Activated T-cell treated with anti-CD3 and anti-CD28 coated beads, Interleukin-2, amount 50 U/mL, for 4 hours (primary cell): ENCODE measurements at regions not wholly inside any gene's neighbourhood (a gene's known extent, or its start where the extent isn't known, plus 50 kb on each side); places are given as distances from the start of the nearest gene placed in this dataset.

Source experiments
- ATAC-seq, 2 donors: fragments of 200-7000 bp; cut with Tn5 transposase; one replicate each; pipeline ENCODE4 v1.10.0; 2021
- DNase-seq: peaks from one replicate; pipeline ENCODE4 v3.0.0-alpha.2; 2020
- H3K27me3 Mint-ChIP-seq: one replicate; pipeline ENCODE4 v1.8.0; 2021; ENCODE audit warnings: low read depth, mixed read lengths
- H3K36me3 Mint-ChIP-seq: one replicate; pipeline ENCODE4 v1.8.0; 2022; ENCODE audit warnings: mixed read lengths; ENCODE audit not compliant: insufficient read depth
- H3K4me1 Mint-ChIP-seq: one replicate; pipeline ENCODE4 v1.8.0; 2021; ENCODE audit warnings: low read depth, mixed read lengths
- H3K4me3 Mint-ChIP-seq: one replicate; pipeline ENCODE4 v1.8.0; 2021; ENCODE audit warnings: mild to moderate bottlenecking, moderate library complexity, mixed read lengths
- H3K9me3 Mint-ChIP-seq: one replicate; pipeline ENCODE4 v1.8.0; 2021; ENCODE audit warnings: mixed read lengths

GRCh38 chr11:42047637-42048555 lies 588.4 kb upstream of the LRRC4C start:
- Mint-ChIP-seq H3K4me1 (no peaks in the 10 kb centered on the region), H3K4me3 (no peak overlapping the region), H3K36me3 (no peaks in the 10 kb centered on the region), H3K27me3 (no peaks in the 10 kb centered on the region), H3K9me3 (peaks cover 14% of the 10 kb centered on the region)
- no peak for DNase-seq
- no peak for ATAC-seq

GRCh38 chr11:42049186-42049585 lies 589.7 kb upstream of the LRRC4C start:
- Mint-ChIP-seq H3K4me3 (no peak overlapping the region), H3K4me1 (no peaks in the 10 kb centered on the region), H3K27me3 (no peaks in the 10 kb centered on the region), H3K9me3 (peaks cover 16% of the 10 kb centered on the region), H3K36me3 (no peaks in the 10 kb centered on the region)
- ATAC-seq (no peak), DNase-seq (no peak)

DNA sequence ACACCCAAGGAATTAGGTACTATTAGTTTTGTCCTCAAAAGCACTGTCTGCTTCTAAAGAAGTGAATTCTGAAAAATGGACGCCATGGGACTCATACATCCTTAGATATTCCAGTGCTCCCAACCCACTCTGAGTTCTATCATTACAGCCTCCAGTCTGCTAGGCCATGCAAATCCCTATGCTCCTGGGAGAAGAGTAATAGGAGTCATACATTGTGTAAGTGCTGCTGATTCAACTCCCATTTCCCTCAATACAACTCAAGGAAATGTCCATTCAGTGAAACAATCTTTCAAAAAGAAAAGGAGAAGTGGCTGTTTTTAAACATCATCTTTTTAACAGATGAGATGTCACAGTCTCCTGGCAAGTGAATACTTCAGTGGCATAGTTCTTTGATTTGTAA lies 590.2 kb upstream of the LRRC4C start:
- no peak for DNase-seq
- Mint-ChIP-seq H3K27me3 (no peaks in the 10 kb centered on the region), H3K4me1 (no peaks in the 10 kb centered on the region), H3K36me3 (no peaks in the 10 kb centered on the region), H3K4me3 (no peak overlapping the region), H3K9me3 (peaks cover 16% of the 10 kb centered on the region)
- no peak for ATAC-seq

DNA sequence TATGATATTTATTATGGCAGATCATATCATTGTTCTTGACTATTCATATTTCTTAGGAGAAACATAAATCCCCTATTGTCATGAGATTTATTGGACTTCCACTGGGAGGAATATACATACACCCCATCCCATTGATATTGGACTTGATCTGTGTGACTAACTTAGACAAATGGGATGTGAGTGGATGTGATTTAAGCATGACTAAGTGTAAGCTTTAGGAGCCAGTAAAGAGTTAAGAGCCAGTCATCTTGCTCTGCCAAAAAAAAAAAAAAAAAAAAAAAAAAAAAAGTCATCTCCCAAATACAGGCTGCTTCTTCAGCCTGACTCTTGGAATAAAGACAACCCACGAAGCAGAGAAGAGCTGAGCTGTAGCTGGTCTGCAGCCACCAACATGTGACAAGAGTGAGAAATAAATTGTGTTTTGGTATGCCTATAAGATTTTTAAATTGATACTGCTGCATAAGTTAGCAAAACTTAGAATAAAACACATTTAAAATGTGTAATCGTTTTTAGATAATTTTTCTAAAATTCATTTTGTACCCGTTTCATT lies 595.0 kb upstream of the LRRC4C start:
- Mint-ChIP-seq H3K27me3 (no peaks in the 10 kb centered on the region), H3K4me3 (no peak overlapping the region), H3K36me3 (no peaks in the 10 kb centered on the region), H3K4me1 (no peaks in the 10 kb centered on the region), H3K9me3 (peaks cover 22% of the 10 kb centered on the region)
- no peak for DNase-seq
- ATAC-seq: no peak

DNA sequence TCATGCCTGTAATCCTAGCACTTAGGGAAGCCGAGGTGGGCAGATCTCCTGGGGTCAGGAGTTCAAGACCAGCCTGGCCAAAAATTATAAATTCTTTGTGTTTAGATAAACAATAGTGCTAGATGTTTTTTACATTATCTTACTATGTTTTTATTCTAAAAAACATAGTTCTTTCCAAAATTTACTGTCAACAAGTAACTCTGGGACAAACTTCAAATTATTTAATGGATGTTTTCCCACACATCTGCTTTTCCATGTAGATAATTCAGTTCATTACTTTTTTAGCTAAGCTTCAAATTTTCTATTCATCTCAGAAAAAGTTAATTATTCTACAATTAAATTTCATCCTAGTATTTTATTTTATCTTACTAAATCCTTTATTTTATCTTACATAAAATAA lies 596.2 kb upstream of the LRRC4C start:
- no peak for ATAC-seq
- peaks cover 22% of the 10 kb centered on the region for H3K9me3 Mint-ChIP-seq
- no peak overlapping the region for H3K4me3 Mint-ChIP-seq
- H3K36me3 Mint-ChIP-seq: no peaks in the 10 kb centered on the region
- H3K27me3 Mint-ChIP-seq: no peaks in the 10 kb centered on the region
- no peak for DNase-seq
- H3K4me1 Mint-ChIP-seq: no peaks in the 10 kb centered on the region

DNA sequence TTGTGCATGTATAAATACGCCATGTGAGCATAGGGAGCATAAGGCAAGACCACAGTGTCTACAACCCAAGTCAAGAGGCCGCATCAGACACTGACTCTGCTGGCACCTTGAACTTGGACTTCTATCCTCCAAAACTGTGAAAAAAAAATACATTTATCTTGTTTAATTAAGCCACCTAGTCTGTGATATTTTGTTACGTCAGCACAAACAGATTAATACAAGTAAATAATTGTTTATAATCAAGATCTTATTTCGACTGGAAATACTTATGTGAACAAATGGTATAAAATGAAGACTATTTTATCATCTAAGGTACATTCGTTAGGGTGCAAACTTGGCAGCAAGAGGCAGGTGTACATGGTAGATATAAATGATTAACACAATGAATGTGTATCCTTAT lies 599.3 kb upstream of the LRRC4C start:
- Mint-ChIP-seq H3K27me3 (no peaks in the 10 kb centered on the region), H3K4me3 (no peak overlapping the region), H3K4me1 (no peaks in the 10 kb centered on the region), H3K36me3 (no peaks in the 10 kb centered on the region), H3K9me3 (peaks cover 10% of the 10 kb centered on the region)
- DNase-seq: no peak
- ATAC-seq: no peak

DNA sequence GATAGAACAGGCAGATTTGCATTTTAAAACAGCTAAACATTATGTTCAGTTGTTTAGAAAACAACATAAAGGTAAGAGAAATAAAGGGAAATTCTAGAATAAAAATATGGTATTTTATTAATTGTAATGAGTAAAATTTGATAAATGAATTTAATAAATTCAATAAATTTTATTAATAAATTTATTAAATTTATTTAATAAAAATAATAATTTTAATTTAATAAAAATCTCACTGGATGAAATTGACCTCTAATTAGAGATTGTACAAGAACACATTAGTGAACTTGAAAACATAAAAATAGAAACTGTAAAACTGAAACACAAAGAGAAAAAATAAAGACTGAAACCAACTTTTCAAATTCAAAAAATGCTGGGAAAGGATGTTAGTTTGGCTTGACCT lies 605.7 kb upstream of the LRRC4C start:
- Mint-ChIP-seq H3K4me3 (no peak overlapping the region), H3K36me3 (no peaks in the 10 kb centered on the region), H3K4me1 (no peaks in the 10 kb centered on the region), H3K27me3 (no peaks in the 10 kb centered on the region), H3K9me3 (peaks cover 34% of the 10 kb centered on the region)
- no peak for ATAC-seq
- DNase-seq: no peak

GRCh38 chr11:42066113-42066512 lies 606.7 kb upstream of the LRRC4C start:
- no peaks in the 10 kb centered on the region for H3K27me3 Mint-ChIP-seq

GRCh38 chr11:42074306-42074705 lies 614.9 kb upstream of the LRRC4C start:
- H3K4me3 Mint-ChIP-seq: no peak overlapping the region
- no peaks in the 10 kb centered on the region for H3K4me1 Mint-ChIP-seq
- DNase-seq (no peak), ATAC-seq (no peak)
- H3K27me3 Mint-ChIP-seq: no peaks in the 10 kb centered on the region
- peaks cover 10% of the 10 kb centered on the region for H3K9me3 Mint-ChIP-seq
- H3K36me3 Mint-ChIP-seq: no peaks in the 10 kb centered on the region

More at GRCh38 chr11:42066113-42066512, 606.7 kb upstream of the LRRC4C start:
- no peak for DNase-seq
- H3K4me1 Mint-ChIP-seq: no peaks in the 10 kb centered on the region
- H3K4me3 Mint-ChIP-seq: no peak overlapping the region
- H3K36me3 Mint-ChIP-seq: no peaks in the 10 kb centered on the region
- peaks cover 34% of the 10 kb centered on the region for H3K9me3 Mint-ChIP-seq
- ATAC-seq: no peak

GRCh38 chr11:42075180-42075579 lies 615.7 kb upstream of the LRRC4C start:
- H3K9me3 Mint-ChIP-seq: peaks cover 6% of the 10 kb centered on the region
- ATAC-seq (no peak), DNase-seq (no peak)
- H3K4me1 Mint-ChIP-seq: no peaks in the 10 kb centered on the region
- H3K4me3 Mint-ChIP-seq: no peak overlapping the region
- H3K36me3 Mint-ChIP-seq: no peaks in the 10 kb centered on the region
- no peaks in the 10 kb centered on the region for H3K27me3 Mint-ChIP-seq

DNA sequence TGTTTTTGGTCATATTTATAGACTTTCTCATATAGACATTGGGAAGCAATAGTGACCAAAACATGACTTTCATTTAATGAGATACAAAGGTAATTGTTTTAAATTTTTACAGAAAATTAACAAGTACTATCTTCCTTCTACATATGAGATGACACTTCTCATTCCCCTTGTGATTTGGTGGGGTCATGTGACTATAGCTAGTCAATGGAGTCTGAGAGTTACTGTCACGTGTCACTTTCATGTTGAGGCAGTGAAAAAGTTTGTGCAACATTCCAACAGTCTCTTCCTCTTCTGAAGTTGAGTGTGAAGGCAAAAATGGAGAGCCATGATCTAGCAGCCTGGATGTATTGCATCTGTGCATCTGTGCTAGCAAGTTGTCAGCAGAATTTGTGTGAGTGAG lies 618.3 kb upstream of the LRRC4C start:
- Mint-ChIP-seq H3K4me1 (no peaks in the 10 kb centered on the region), H3K9me3 (peaks cover 4% of the 10 kb centered on the region), H3K4me3 (no peak overlapping the region), H3K27me3 (no peaks in the 10 kb centered on the region), H3K36me3 (no peaks in the 10 kb centered on the region)
- no peak for DNase-seq
- ATAC-seq: no peak

DNA sequence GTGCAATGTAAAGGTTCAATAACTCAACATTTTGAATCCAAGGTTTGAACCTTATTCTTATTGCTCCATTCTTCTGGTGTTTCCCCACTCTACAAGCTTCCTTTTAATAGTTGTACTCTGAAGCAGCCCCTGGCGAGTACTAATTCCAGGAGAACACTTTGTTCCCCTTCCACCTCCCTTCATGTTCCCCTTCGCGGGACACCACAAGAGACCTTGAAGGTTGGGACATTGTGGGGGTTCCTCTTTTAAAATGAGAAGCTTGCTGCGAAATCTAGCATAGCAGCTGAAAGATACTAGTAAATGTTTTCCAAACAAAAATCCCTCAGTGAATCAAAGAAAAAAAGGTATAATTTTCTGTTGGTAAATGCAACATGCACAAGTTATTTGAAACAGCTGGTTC lies 626.3 kb upstream of the LRRC4C start:
- H3K4me1 Mint-ChIP-seq: no peaks in the 10 kb centered on the region
- no peaks in the 10 kb centered on the region for H3K27me3 Mint-ChIP-seq
- ATAC-seq: no peak
- peaks cover 17% of the 10 kb centered on the region for H3K9me3 Mint-ChIP-seq
- no peak overlapping the region for H3K4me3 Mint-ChIP-seq
- no peak for DNase-seq
- H3K36me3 Mint-ChIP-seq: no peaks in the 10 kb centered on the region

DNA sequence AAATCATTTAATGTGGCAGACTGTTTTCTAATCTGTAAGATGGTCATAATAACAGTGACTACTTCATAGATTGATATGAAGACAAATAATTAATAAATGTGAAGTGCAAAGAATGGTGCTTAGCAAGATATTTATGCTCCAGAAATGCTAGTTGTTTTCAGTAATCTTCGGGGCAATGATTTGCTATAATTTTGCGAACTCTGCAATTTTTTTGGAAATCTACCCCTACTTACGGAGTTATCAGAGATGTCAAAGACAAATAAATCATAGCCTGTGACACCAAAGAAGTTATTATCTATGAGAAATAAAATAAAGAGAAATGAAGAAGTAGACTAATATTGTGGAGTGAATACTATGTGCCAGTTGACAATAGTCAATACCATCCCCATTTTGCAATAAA lies 634.1 kb upstream of the LRRC4C start:
- Mint-ChIP-seq H3K4me3 (no peak overlapping the region), H3K27me3 (no peaks in the 10 kb centered on the region), H3K4me1 (no peaks in the 10 kb centered on the region), H3K36me3 (no peaks in the 10 kb centered on the region), H3K9me3 (peaks cover 10% of the 10 kb centered on the region)
- no peak for DNase-seq
- no peak for ATAC-seq

GRCh38 chr11:42098075-42098474 lies 638.6 kb upstream of the LRRC4C start:
- no peak for ATAC-seq
- no peak overlapping the region for H3K4me3 Mint-ChIP-seq
- DNase-seq: no peak
- H3K9me3 Mint-ChIP-seq: peaks cover 7% of the 10 kb centered on the region
- H3K27me3 Mint-ChIP-seq: no peaks in the 10 kb centered on the region
- no peaks in the 10 kb centered on the region for H3K4me1 Mint-ChIP-seq
- H3K36me3 Mint-ChIP-seq: no peaks in the 10 kb centered on the region

DNA sequence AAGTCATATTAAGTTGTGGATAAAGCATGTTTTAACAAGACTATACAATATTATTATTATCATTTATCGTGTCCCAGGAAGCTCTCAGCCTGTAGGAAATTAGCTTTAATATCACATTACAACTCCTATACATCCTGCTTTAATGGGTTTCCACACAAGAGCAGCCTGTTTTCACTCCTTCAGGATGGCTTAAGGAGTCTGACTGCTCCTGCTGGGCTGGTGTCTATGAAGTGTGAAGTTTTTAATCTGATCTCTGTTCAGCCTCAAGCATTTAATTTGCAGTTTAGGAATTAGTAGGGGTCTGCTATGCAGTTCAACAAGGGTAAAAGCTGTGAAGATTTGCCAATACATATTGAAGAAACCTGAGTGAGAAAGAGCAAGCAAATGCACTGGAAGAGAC lies 653.4 kb upstream of the LRRC4C start:
- no peak overlapping the region for H3K4me3 Mint-ChIP-seq
- H3K9me3 Mint-ChIP-seq: peaks cover 20% of the 10 kb centered on the region
- no peaks in the 10 kb centered on the region for H3K36me3 Mint-ChIP-seq
- H3K4me1 Mint-ChIP-seq: no peaks in the 10 kb centered on the region
- ATAC-seq (no peak), DNase-seq (no peak)
- H3K27me3 Mint-ChIP-seq: no peaks in the 10 kb centered on the region
